Skeletal muscle tissue (tissue), 3 donors: ENCODE measurements at regions not wholly inside any gene's neighbourhood (a gene's known extent, or its start where the extent isn't known, plus 50 kb on each side); places are given as distances from the start of the nearest gene placed in this dataset.
"Not testable (repeated sequence)": the region's sequence is repeated elsewhere in the genome, so short reads cannot be mapped to it uniquely, and the experiment has no call there.

Experiments
- H3K27ac ChIP-seq: one replicate; pipeline ENCODE4 v1.7.0; 2013; ENCODE audit warnings: mild to moderate bottlenecking, low read depth, low read length, inconsistent platforms
- H3K27me3 ChIP-seq, 3 donors: one replicate each; pipeline ENCODE4 v1.7.0; 2013; ENCODE audit warnings: low read length in 3 of 3; ENCODE audit not compliant: control insufficient read depth in 3 of 3, insufficient read depth in 3 of 3
- H3K36me3 ChIP-seq, 3 donors: one replicate each; pipeline ENCODE4 v1.7.0; 2013; ENCODE audit warnings: low read length in 3 of 3; ENCODE audit not compliant: control insufficient read depth in 3 of 3, insufficient read depth in 3 of 3
- H3K4me1 ChIP-seq, 3 donors: one replicate each; pipeline ENCODE4 v1.7.0; 2013; ENCODE audit warnings: low read length in 3 of 3, mild to moderate bottlenecking in 3 of 3; ENCODE audit not compliant: control insufficient read depth in 3 of 3, insufficient read depth in 3 of 3
- H3K4me3 ChIP-seq, 3 donors: one replicate each; pipeline ENCODE4 v1.7.0; 2013; ENCODE audit warnings: low read length in 3 of 3
- H3K9ac ChIP-seq, 3 donors: one replicate each; pipeline ENCODE4 v1.7.0; 2013; ENCODE audit warnings: low read length in 3 of 3, mild to moderate bottlenecking in 3 of 3, moderate library complexity in 2 of 3, low read depth in 1 of 3
- H3K9me3 ChIP-seq, 3 donors: one replicate each; pipeline ENCODE4 v1.7.0; 2013; ENCODE audit warnings: low read length in 3 of 3; ENCODE audit not compliant: control insufficient read depth in 3 of 3
- donor health status: Osteomylitis.

DNA sequence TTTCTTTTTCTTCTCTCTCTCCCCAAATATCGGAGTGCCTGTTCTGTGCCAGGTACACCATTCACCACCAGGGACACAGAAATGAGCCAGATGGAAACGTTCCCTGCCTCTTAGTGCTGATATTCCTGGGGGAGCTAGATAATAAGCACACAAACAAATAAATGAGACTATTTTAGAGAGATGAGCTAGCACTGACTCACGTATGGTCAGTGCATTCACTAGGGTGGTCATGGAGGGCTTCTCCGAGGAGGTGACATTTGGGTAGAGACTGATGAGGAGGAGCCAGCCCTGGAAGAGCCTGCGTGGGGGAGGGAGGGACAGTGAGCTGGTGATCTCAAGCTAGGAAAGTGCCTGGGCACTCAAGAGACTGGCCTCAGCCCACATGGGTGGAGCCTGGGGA, 252.3 kb upstream of the KCNG1 start:
- H3K4me3 ChIP-seq, result no peak overlapping the region
- peaks cover 5 to 9% (median 8%) of the 10 kb centered on the region in 3 donors for H3K4me1 ChIP-seq
- no peak overlapping the region for H3K27ac ChIP-seq
- H3K9ac ChIP-seq, result no peak overlapping the region
- H3K36me3 ChIP-seq, result no peaks in the 10 kb centered on the region
- H3K9me3 ChIP-seq, result peaks cover 0 to 4% (median 3%) of the 10 kb centered on the region in 3 donors
- peaks cover 17 to 31% (median 29%) of the 10 kb centered on the region in 3 donors for H3K27me3 ChIP-seq

DNA sequence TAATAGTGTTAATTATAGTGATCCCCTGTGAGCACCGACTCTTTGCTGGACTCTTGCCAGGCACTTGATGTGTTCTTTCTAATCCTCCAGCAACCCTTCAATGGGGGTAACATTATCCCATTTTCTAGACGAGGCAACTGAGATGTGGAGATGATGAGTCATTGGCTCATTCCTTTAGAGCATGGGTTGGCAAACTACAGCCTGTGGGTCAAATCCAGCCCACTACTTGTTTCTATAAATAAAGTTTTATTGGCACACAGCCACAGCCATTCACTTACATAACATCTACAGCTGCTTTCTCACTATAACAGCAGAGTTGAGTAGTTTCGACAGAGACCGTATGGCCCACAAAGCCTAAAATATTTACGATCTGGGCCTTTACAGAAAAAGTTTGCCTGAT, 249.5 kb upstream of the KCNG1 start:
- peaks cover 5 to 9% (median 8%) of the 10 kb centered on the region in 3 donors for H3K4me1 ChIP-seq
- H3K4me3 ChIP-seq, result no peak overlapping the region
- no peaks in the 10 kb centered on the region for H3K36me3 ChIP-seq
- peaks cover 0 to 5% (median 3%) of the 10 kb centered on the region in 3 donors for H3K9me3 ChIP-seq
- peaks cover 14 to 19% (median 19%) of the 10 kb centered on the region in 3 donors for H3K27me3 ChIP-seq
- no peak overlapping the region for H3K27ac ChIP-seq
- no peak overlapping the region for H3K9ac ChIP-seq

DNA sequence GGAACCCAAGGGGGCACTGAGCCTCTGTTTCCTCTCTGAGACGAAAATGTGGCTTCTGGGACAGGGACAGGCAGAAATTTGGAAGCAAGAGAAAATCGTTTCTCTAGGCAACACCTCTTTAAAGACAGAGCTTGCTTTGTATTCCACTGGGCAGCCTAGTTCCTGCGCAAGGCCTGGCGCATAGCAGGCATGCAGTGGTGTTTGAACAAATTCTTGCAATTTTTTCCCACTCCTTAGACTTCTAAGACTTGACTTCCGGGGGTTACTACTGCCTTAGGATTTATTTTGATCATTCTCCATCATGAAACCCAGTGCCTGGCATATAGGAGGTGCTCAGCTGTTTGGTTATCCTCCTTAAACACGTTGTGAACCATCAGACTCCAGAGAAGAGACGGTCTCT, 249.0 kb upstream of the KCNG1 start:
- H3K36me3 ChIP-seq, result no peaks in the 10 kb centered on the region
- peaks cover 0 to 5% (median 3%) of the 10 kb centered on the region in 3 donors for H3K9me3 ChIP-seq
- peaks cover 14% of the 10 kb centered on the region in 3 donors for H3K27me3 ChIP-seq
- H3K9ac ChIP-seq, result no peak overlapping the region
- H3K27ac ChIP-seq, result no peak overlapping the region
- H3K4me3 ChIP-seq, result no peak overlapping the region
- peaks cover 5 to 9% (median 8%) of the 10 kb centered on the region in 3 donors for H3K4me1 ChIP-seq

DNA sequence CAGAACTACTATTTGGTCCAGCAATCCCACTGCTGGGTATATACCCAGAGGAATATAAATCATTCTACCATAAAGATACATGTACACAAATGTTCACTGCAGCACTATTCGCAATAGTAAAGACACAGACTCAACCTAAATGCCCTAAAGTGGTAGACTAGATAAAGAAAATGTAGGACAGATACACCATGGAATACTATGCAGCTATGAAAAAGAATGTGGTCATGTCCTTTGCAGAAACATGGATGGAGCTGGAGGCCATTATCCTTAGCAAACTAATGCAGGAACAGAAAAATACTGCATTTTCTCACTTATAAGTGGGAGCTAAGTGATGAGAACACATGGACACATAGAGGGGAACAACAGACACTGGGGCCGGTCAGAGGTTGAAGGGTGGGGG, 248.4 kb upstream of the KCNG1 start:
- not testable (repeated sequence) for H3K36me3 ChIP-seq, H3K4me1 ChIP-seq, H3K9ac ChIP-seq, H3K27ac ChIP-seq, H3K9me3 ChIP-seq, H3K4me3 ChIP-seq
- H3K27me3 ChIP-seq, result peaks cover 12 to 14% (median 13%) of the 10 kb centered on the region in 3 donors

DNA sequence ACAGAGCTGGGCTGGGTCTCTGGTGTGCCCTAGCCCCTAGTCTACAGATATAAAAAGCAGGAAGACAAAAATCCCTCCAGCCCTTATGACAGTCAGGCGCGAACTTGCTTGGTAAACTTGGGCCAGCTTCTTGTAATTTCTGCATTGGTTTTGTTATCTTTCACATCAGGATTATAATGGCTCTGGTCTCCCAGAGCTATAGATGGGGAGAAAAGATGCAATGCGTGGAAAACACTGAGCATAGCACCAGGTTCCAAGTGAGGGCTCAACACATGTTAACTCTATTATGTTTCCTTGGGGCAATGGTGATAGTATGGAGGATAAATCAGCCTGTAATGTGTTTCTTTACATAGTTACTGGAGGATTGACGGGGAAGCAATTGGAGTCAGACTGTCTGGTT, 246.8 kb upstream of the KCNG1 start:
- Histone ChIP-seq H3K9ac (no peak overlapping the region), H3K9me3 (peaks cover 0 to 5% (median 3%) of the 10 kb centered on the region in 3 donors), H3K27me3 (peaks cover 3 to 6% (median 3%) of the 10 kb centered on the region in 3 donors), H3K4me3 (no peak overlapping the region), H3K4me1 (peaks cover 3 to 5% (median 5%) of the 10 kb centered on the region in 3 donors), H3K27ac (no peak overlapping the region), H3K36me3 (no peaks in the 10 kb centered on the region)

DNA sequence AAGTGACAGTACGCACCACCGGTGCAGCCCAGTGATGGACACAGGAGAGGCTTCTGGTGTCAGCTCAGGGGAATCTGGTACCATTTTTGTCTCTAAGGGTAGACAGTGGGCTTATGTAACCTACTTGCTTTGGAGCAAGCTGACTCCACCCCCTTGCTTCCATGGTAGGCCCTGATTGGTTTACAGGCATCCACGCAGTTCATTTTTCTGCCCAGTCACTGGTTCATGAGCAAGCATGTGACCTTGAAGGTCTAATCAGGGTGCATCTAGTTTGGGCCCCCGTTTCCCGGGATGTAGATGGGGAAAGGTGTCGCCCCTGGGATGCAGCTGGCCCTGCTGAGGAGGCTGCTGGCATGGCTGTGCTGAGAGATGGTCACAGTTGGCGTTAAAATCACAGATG, 244.8 kb upstream of the KCNG1 start:
- Histone ChIP-seq H3K27ac (no peak overlapping the region), H3K4me1 (peaks cover 1 to 2% (median 2%) of the 10 kb centered on the region in 3 donors), H3K9ac (no peak overlapping the region), H3K27me3 (no peaks in the 10 kb centered on the region), H3K36me3 (no peaks in the 10 kb centered on the region), H3K4me3 (no peak overlapping the region), H3K9me3 (peaks cover 0 to 5% (median 3%) of the 10 kb centered on the region in 3 donors)

DNA sequence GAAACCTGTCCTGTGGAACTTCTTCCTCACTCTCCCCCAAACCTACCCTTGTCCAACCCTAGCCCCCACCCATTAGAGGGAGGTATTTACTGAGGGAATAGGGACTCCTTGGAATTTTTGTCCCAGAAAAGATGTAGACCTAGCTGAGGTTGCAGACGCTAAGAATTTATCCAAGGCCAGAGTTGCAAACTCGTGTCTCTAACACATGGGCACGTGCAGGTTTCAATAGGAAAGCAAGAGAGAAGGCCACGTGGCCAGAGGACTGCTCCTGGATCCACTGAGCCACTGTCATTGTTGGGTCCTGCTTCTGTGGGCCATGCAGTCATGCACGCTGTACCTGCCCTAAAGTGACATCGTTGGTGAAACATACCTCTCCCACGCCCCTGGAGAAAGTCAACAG, 243.4 kb upstream of the KCNG1 start:
- Histone ChIP-seq H3K4me3 (no peak overlapping the region), H3K4me1 (no peaks in the 10 kb centered on the region), H3K9ac (no peak overlapping the region), H3K27ac (no peak overlapping the region), H3K27me3 (no peaks in the 10 kb centered on the region), H3K9me3 (peaks cover 0 to 5% (median 3%) of the 10 kb centered on the region in 3 donors), H3K36me3 (no peaks in the 10 kb centered on the region)

DNA sequence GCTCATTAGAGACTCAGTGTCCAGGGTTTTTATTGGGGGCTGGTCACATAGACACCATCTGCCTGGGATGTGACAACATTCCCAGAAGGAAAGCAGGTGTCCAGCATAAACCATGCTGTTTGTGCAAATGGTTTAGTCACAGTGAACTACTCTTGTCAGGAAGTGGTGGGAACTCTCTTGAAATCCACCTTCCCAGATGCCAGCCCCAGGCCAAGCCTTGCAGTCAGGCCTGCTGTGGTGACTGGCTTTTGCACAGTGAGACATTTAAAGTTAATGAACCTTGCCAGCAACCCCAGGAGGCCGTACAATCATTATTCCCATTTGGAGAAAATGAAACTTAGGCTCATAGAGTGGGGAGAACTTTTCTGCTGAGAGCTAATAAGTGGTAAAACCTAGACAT, 242.5 kb upstream of the KCNG1 start:
- peaks cover 0 to 3% (median 1%) of the 10 kb centered on the region in 3 donors for H3K9me3 ChIP-seq
- no peak overlapping the region for H3K4me3 ChIP-seq
- no peaks in the 10 kb centered on the region for H3K27me3 ChIP-seq
- H3K27ac ChIP-seq, result no peak overlapping the region
- no peak overlapping the region for H3K9ac ChIP-seq
- H3K36me3 ChIP-seq, result no peaks in the 10 kb centered on the region
- no peaks in the 10 kb centered on the region for H3K4me1 ChIP-seq

DNA sequence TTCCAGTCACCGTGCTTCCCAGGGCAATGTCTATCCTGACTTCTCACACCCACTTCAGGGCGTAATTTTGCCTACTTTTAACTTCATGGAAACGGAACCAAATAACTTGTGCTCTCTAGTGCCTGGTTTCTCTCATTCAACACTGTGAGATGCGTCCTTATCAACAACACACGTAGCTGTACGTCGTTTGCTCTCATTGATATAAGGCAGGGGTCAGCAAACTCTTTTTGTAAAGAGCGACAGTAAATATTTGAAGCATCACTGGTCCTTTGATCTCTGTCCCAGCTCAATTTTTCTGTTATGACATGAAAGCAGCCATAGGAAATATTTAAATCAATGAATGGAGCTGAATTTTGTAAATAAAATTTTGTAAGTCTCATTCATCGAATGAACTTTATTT, 239.3 kb upstream of the KCNG1 start:
- no peaks in the 10 kb centered on the region for H3K36me3 ChIP-seq

DNA sequence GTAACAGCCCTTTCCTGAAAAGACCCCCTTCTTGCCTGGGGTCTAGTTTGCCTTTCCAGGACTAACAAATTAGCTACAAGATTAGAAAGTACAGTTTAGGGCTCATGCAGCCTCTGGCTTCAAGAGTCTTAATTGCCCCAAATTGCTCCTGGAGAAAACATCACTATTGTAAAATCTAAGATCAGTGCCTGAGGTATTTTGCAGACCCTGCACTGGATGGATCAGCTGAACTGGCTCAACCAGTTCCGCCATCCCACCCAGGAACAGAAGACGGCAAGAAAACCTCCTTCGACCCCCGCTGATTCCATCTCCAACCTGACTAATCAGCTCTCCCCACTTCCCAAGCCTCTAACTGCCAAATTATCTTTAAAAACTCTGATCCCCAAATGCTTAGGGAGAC, 236.5 kb upstream of the KCNG1 start:
- Histone ChIP-seq H3K9ac (no peak overlapping the region), H3K36me3 (no peaks in the 10 kb centered on the region), H3K27me3 (peaks cover 0 to 9% (median 5%) of the 10 kb centered on the region in 3 donors), H3K9me3 (no peaks in the 10 kb centered on the region), H3K4me1 (no peaks in the 10 kb centered on the region), H3K27ac (no peak overlapping the region), H3K4me3 (no peak overlapping the region)

More for the DNA sequence above, 239.3 kb upstream of the KCNG1 start:
- Histone ChIP-seq H3K9me3 (no peaks in the 10 kb centered on the region), H3K4me1 (no peaks in the 10 kb centered on the region), H3K27me3 (peaks cover 0 to 4% (median 0%) of the 10 kb centered on the region in 3 donors), H3K27ac (no peak overlapping the region), H3K9ac (no peak overlapping the region), H3K4me3 (no peak overlapping the region)
